ENCODE measurements at regions not wholly inside any gene's neighbourhood (a gene's known extent, or its start where the extent isn't known, plus 50 kb on each side); places are given as distances from the start of the nearest gene placed in this dataset.

DNA sequence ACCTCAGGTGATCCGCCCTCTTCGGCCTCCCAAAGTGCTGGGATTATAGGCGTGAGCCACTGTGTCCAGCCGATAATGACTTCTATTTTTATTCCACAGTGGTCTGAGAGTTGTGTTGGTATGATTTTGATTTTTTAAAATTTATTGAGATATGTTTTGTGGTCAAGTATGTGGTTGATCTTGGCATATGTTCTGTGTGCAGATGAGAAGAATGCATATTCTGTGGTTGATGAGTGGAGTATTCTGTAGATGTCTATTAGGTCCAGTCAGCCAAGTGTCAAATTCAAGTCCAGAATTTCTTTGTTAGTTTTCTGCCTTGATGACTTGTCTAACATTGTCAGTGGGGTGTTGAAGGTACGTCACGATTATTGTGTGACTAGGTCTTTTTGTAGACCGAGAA, 338.2 kb upstream of the TARS1 start:
- TF ChIP-seq POLR2AphosphoS5 (IDR thresholded peaks at IDR 0.05) (no peak), POLR2A (IDR thresholded peaks at IDR 0.05) (no peak)
